ENCODE measurements at regions not wholly inside any gene's neighbourhood (a gene's known extent, or its start where the extent isn't known, plus 50 kb on each side); places are given as distances from the start of the nearest gene placed in this dataset.
"Not testable (repeated sequence)": the region's sequence is repeated elsewhere in the genome, so short reads cannot be mapped to it uniquely, and the experiment has no call there.

- TF ChIP-seq CTCF, POLR2A (IDR thresholded peaks at IDR 0.05): not testable (repeated sequence)
Measured at GRCh38 chr18:28727189-28727588, 550.3 kb upstream of the CDH2 start.

Measured in heart left ventricle (tissue), 13 donors.